Effector CD4-positive, alpha-beta T cell (primary cell): ENCODE measurements at regions not wholly inside any gene's neighbourhood (a gene's known extent, or its start where the extent isn't known, plus 50 kb on each side); places are given as distances from the start of the nearest gene placed in this dataset.
"Not testable (repeated sequence)": the region's sequence is repeated elsewhere in the genome, so short reads cannot be mapped to it uniquely, and the experiment has no call there.

Experiments used
- DNase-seq: peaks from one replicate; pipeline ENCODE4 v3.0.0-alpha.2; 2020

DNA sequence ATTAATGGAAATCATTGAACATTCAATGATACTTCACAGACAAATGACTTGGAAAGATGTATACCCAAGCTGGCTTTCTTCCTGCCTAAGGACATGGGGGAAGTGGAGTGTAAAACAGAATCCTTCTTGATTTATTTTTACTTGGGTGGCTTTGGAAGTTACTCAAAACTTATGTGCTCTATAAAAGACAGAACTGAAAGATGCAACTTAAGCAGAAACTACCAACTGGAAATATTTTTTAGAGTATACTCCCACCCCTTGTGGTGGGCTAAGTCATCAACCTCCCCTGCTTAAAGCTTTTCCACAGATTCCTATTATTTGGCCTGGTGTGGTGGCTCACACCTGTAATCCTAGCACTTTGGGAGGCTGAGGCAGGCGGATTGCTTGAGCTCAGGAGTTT, 126.0 kb upstream of the ATP2B1 start:
- DNase-seq, result no peak

DNA sequence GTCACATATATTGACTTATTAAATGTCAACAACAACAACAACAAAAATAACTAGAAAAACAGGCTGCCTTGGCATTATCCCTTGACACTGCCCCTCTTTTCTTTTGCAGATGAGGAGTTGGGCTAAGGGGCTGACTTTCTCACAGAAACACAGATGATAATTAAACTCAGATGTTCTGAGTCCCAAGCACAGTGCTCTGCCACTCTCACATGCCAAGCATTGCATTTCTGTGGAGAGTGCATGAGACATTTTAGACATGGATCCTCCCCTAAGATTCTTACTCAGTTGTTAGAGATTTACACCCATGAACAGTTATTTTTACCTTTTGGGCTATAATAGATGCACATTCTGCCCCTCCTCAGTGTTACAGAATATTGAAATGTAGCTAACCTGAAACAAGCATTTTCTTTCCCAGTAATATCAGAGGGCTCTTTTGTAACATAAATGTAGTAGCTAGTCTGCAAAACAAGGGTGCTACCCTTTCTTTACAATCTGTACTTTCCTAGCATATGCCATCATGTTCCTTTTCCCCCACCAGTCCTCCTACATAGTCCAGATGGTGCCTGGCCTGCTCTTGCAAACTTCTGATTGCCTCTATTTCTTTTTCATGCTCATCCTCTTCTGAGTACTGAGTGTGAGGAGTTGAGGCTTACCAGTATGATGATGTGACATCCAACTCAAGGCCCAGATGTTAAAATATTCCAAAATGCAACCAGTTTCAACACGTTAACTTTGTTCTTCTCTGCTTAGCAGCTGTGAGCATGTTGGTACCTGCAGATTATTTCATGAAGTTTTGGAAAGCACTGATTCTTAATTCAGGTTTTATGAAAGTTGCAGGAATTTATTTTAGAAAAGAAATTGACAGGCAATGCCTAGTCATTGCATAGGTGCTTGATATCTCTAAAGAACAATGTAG, 125.0 kb upstream of the ATP2B1 start:
- no peak for DNase-seq

DNA sequence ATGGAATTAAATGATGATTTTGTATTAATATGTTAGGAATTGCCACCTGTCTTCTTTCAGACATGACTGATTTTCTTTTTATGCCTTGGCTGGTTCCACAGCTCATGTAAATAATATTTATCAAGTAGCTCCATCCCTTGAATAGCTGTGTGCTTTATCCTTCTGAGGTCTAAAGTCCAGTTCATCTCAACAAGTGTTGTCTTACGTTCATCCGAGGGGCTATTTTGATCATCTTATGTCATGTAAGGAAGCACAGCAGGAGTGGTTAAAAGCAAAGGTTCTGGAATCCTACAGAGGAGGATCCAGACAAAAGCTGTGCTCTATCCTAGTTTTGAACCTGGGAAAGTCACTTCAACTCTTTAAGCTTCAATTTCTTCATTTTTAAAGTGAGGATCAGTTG, 123.7 kb upstream of the ATP2B1 start:
- DNase-seq, result no peak

- DNase-seq, result no peak
Observed at GRCh38 chr12:89831310-89832095, 122.9 kb upstream of the ATP2B1 start.

- no peak for DNase-seq
Observed at GRCh38 chr12:89829434-89829975, 120.9 kb upstream of the ATP2B1 start.

- DNase-seq, result no peak
Observed at GRCh38 chr12:89828575-89828974, 119.9 kb upstream of the ATP2B1 start.

DNA sequence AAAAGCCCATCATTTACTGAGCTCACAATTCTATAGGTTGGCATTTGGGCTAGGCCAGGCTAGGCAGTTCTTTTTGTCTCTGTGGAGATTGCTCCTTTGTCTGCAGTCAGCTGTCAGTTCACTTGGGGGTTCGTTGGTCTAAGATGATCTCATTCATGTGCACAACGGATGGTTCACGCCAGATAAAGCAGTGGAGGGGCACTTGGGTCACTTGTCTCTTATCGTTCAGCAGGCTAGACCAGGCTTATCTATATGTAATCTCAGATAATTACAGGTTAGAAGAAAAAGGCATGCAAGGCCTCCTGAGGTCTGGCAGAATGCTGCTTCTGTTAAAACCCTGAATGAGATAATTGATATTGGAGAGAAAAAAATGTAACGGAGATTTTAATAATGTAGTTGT, 119.0 kb upstream of the ATP2B1 start:
- no peak for DNase-seq

DNA sequence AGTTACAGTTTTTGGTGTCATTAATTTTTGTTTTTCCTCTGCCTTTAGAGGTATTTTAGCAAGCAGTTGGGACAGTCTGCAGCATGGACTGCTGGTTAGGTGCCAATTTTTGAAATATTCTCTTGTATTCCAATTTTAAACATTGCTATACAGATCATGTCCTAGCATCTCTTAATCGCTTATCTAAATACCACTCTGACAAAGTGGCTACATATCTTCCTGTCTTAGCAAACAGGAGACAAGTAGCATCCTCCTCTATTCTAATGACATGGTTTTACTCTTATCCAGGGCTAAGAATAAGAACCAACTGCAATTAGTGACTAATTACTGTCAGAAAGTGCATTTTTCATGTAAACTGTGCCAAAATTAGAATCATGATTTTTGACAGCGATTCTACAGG, 117.8 kb upstream of the ATP2B1 start:
- no peak for DNase-seq

GRCh38 chr12:89825591-89826449, 117.2 kb upstream of the ATP2B1 start:
- DNase-seq, result no peak

- DNase-seq, result no peak
Observed at GRCh38 chr12:89824822-89825221, 116.2 kb upstream of the ATP2B1 start.

- DNase-seq, result not testable (repeated sequence)
Observed at GRCh38 chr12:89822992-89823391, 114.4 kb upstream of the ATP2B1 start.

- no peak for DNase-seq
Observed at GRCh38 chr12:89821896-89822295, 113.3 kb upstream of the ATP2B1 start.

GRCh38 chr12:89817501-89818226, 109.0 kb upstream of the ATP2B1 start:
- no peak for DNase-seq

- no peak for DNase-seq
Observed at GRCh38 chr12:89815225-89815624, 106.6 kb upstream of the ATP2B1 start.

- no peak for DNase-seq
Observed at GRCh38 chr12:89803412-89803811, 94.8 kb upstream of the ATP2B1 start.

DNA sequence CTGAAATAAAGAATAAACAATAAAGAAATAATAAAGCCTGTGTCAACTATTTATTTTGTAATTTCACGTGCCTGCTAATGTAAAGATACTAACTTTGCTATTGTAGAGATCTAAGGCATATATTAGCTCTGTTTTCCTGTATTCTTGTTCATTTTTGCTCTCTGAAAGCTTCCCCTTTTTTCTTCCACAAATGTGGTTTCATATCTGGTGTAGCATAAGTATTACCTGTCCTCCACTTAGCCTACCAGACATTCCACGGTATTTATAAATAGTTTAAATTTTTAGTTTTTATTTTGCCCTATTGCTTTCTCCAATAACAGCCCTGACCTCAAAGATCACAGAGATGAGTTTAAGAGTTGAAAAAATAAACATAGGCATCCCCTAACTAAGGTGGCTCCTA, 92.6 kb upstream of the ATP2B1 start:
- DNase-seq, result no peak

DNA sequence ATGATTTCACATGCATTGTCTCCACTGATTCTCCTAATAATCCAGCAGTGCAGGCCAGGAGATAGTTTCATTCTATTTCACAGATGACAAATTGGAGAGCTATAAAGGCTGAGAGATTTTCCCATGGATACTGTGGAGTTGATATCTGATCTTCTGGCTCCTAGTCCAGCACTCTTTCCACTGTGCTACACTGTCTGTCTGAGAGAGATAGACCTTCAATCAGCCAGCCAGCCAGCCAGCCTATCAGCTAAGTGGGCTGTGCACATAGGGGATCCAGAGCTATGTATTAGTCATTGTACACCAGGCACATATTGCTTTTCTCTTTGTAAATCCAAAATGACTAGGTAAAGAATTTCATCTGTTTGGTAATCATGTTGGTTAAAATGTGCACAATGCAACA, 91.8 kb upstream of the ATP2B1 start:
- no peak for DNase-seq

DNA sequence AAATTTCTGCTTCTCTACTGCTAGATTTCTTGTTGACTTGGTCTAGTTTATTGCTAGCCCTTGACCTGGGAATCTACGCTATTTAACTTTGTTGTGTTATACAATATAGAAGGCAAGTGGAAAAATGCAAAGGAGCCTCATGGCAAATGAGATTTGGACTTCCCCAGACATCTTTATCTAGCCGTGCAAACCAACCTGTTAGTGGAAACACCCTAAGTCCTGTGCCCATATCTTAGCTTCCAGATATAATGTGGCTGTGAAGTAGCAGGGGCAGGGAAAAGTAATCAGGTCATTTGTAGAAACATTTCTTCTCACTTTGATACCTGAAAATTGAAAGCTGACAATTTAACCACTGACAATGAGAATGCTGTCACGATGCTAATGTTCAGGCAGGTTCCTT, 90.7 kb upstream of the ATP2B1 start:
- no peak for DNase-seq

GRCh38 chr12:89797436-89797835, 88.8 kb upstream of the ATP2B1 start:
- DNase-seq, result no peak

GRCh38 chr12:89796798-89797382, 88.3 kb upstream of the ATP2B1 start:
- no peak for DNase-seq

GRCh38 chr12:89793946-89794345, 85.3 kb upstream of the ATP2B1 start:
- no peak for DNase-seq

DNA sequence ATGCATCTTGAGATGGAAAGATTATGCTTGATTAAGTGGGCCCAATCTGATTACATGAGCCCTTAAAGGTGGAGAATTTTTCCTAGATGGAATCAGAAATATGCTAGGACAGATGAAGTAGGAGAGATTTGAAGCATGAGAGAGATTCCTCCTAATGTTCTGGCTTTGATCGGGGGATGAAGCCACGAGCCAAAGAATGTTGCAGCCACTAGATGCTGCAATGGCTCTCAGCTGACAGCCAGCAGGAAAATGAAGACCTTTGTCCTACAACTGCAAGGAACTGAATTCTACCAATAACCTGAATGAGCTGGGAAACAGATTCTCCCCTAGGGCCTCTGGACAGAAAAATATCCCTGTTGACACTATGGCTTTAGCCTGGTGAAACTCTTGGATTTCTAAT, 82.6 kb upstream of the ATP2B1 start:
- DNase-seq, result no peak
